GM19397 (cell line): ENCODE measurements at regions not wholly inside any gene's neighbourhood (a gene's known extent, or its start where the extent isn't known, plus 50 kb on each side); places are given as distances from the start of the nearest gene placed in this dataset.

Experiments
- ATAC-seq: cut with Tn5 transposase; IDR thresholded peaks from one replicate; pipeline ENCODE4 v1.9.1; 2021; ENCODE audit warnings: mild to moderate bottlenecking, moderate library complexity; ENCODE audit not compliant: unreplicated experiment

GRCh38 chr7:118563311-118563710, 338.8 kb downstream of the ANKRD7 start:
- no peak for ATAC-seq

GRCh38 chr7:118572604-118573003, 348.1 kb downstream of the ANKRD7 start:
- no peak for ATAC-seq

- ATAC-seq, result no peak
Observed at GRCh38 chr7:118573085-118573484, 348.6 kb downstream of the ANKRD7 start.

GRCh38 chr7:118575393-118575948, 351.0 kb downstream of the ANKRD7 start:
- ATAC-seq, result no peak

- ATAC-seq, result no peak
Observed at GRCh38 chr7:118580743-118581382, 356.4 kb downstream of the ANKRD7 start.

- ATAC-seq, result no peak
Observed at GRCh38 chr7:118583641-118584040, 359.1 kb downstream of the ANKRD7 start.

GRCh38 chr7:118586248-118586647, 361.7 kb downstream of the ANKRD7 start:
- no peak for ATAC-seq

- ATAC-seq, result peak; percentile 77
Observed at GRCh38 chr7:118590107-118590506, 365.6 kb downstream of the ANKRD7 start.

- ATAC-seq, result no peak
Observed at GRCh38 chr7:118602090-118602489, 377.6 kb downstream of the ANKRD7 start.

GRCh38 chr7:118606602-118607001, 382.1 kb downstream of the ANKRD7 start:
- no peak for ATAC-seq

GRCh38 chr7:118609207-118609606, 384.7 kb downstream of the ANKRD7 start:
- no peak for ATAC-seq

- ATAC-seq, result no peak
Observed at GRCh38 chr7:118615681-118616080, 391.2 kb downstream of the ANKRD7 start.

- no peak for ATAC-seq
Observed at GRCh38 chr7:118621810-118622360, 397.4 kb downstream of the ANKRD7 start.

- ATAC-seq, result no peak
Observed at GRCh38 chr7:118626739-118627138, 402.2 kb downstream of the ANKRD7 start.

GRCh38 chr7:118627467-118627866, 403.0 kb downstream of the ANKRD7 start:
- no peak for ATAC-seq

GRCh38 chr7:118629898-118630438, 405.5 kb downstream of the ANKRD7 start:
- ATAC-seq, result no peak

- ATAC-seq, result no peak
Observed at GRCh38 chr7:118642396-118642795, 417.9 kb downstream of the ANKRD7 start.

GRCh38 chr7:118644346-118644745, 419.8 kb downstream of the ANKRD7 start:
- no peak for ATAC-seq

GRCh38 chr7:118648002-118648401, 423.5 kb downstream of the ANKRD7 start:
- no peak for ATAC-seq

- ATAC-seq, result peak; percentile 72
Observed at GRCh38 chr7:118657391-118658005, 433.0 kb downstream of the ANKRD7 start.

- ATAC-seq, result no peak
Observed at GRCh38 chr7:118662266-118662665, 437.8 kb downstream of the ANKRD7 start.

- no peak for ATAC-seq
Observed at GRCh38 chr7:118664498-118664897, 440.0 kb downstream of the ANKRD7 start.
